ENCODE measurements at regions not wholly inside any gene's neighbourhood (a gene's known extent, or its start where the extent isn't known, plus 50 kb on each side); places are given as distances from the start of the nearest gene placed in this dataset.

DNA sequence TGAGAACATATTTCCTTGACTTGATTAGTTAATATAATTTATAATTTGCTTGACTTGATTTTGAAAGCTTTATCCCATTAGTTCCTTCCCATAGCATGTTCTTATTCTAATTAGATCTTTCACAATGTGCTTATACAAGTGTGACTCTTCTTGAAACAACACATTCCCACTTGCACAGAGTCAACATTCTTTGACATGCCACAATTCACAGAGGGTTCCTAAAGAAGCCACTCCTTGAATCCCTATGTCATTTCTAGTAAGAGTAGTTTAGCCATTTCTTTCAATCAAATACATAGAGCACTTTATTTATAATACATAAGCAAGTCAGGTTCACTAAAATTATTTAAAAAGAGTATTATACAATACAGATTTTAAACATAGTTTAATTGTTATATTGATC lies 228.9 kb upstream of the GRID2 start:
- H3K27me3 ChIP-seq: no peaks in the 10 kb centered on the region
- no peak overlapping the region for H3K27ac ChIP-seq
- no peak for DNase-seq

DNA sequence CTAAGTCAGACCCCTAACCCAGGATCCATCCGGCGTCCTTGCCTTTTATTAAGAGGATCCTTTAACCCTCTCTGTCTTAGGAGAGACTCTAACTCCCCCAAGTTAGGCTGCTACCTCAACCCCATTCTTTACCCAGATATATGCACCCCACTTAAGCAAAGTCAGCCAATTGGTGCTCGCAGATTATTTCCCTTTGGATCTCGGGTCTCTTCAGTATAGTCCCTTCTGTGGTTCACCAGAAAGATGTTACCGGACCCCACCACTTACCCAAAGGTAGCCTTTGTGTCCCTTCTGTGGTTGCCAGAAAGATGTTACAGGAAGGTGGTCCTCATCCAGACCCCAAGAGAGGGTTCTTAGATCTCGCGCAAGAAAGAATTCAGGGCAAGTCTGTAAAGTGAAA lies 212.9 kb upstream of the GRID2 start:
- Histone ChIP-seq H3K4me1 (no peaks in the 10 kb centered on the region), H3K36me3 (no peaks in the 10 kb centered on the region), H3K9me3 (replicated peaks) (no peaks in the 10 kb centered on the region), H3K27ac (no peak overlapping the region), H3K4me3 (peak overlapping the region; percentile 24), H3K27me3 (no peaks in the 10 kb centered on the region)
- DNase-seq: no peak

More for the DNA sequence above, 228.9 kb upstream of the GRID2 start:
- Histone ChIP-seq H3K36me3 (no peaks in the 10 kb centered on the region), H3K9me3 (replicated peaks) (no peaks in the 10 kb centered on the region), H3K4me3 (no peak overlapping the region), H3K4me1 (no peaks in the 10 kb centered on the region)

DNA sequence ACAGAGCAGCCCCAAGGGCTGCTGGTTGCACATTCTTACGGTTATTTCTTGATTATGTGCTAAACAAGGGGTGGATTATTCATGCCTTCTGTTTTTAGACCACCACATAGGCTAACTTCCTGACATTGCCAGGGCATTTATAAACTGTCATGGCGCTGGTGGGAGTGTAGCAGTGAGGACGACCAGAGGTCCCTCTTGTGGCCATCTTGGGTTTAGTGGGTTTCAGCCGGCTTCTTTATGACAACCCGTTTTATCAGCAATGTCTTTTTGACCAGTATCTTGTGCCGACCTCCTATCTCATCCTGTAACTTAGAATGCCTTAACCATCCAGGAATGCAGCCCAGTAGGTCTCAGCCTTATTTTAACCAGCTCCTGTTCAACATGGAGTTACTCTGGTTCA lies 212.4 kb upstream of the GRID2 start:
- Histone ChIP-seq H3K27me3 (no peaks in the 10 kb centered on the region), H3K36me3 (no peaks in the 10 kb centered on the region), H3K9me3 (replicated peaks) (no peaks in the 10 kb centered on the region), H3K27ac (no peak overlapping the region), H3K4me1 (no peaks in the 10 kb centered on the region), H3K4me3 (peak overlapping the region; percentile 24)
- peak; percentile 45 to 69 for DNase-seq

DNA sequence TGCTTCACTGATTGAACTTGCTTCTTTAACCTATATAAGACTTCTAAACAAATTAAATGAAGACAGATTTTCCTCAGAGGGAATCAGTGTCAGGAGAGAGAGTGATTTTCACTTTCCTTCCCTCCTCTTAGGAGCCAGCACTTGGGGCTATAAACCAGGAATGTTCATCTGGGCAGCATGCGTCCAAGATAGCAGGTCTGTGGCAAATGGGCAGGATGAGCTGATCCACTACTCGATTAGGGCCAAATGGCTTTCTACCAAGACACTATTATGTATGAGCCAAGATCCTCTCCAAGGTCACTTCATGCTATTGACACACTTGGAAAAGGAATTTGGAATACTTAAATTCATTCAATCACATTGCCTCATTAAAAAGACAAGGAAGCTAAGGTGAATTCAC lies 203.9 kb upstream of the GRID2 start:
- Histone ChIP-seq H3K27me3 (no peaks in the 10 kb centered on the region), H3K4me3 (no peak overlapping the region), H3K9me3 (replicated peaks) (no peaks in the 10 kb centered on the region), H3K4me1 (no peaks in the 10 kb centered on the region), H3K27ac (no peak overlapping the region), H3K36me3 (no peaks in the 10 kb centered on the region)
- DNase-seq: no peak

DNA sequence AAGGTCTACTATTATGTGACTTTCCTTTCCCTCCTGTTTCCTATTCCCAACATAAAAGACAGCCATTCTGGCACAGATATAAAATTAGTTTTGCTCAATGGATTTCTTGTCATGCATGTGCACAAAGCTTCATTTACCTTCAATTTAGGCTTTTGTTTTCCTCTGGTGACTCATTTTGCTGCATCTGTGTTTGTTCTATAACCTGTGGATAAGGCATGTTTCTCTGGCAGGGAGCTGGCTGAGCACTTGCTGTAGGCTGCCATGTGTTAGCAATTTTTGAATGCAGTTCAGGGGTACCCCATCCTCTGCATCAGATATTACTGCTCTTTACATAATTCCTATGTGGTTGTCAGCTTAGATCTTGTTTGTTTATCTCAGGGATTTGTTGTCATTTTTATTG lies 202.8 kb upstream of the GRID2 start:
- Histone ChIP-seq H3K9me3 (replicated peaks) (no peaks in the 10 kb centered on the region), H3K27me3 (no peaks in the 10 kb centered on the region), H3K4me1 (no peaks in the 10 kb centered on the region), H3K36me3 (no peaks in the 10 kb centered on the region), H3K4me3 (no peak overlapping the region), H3K27ac (no peak overlapping the region)
- DNase-seq: no peak

DNA sequence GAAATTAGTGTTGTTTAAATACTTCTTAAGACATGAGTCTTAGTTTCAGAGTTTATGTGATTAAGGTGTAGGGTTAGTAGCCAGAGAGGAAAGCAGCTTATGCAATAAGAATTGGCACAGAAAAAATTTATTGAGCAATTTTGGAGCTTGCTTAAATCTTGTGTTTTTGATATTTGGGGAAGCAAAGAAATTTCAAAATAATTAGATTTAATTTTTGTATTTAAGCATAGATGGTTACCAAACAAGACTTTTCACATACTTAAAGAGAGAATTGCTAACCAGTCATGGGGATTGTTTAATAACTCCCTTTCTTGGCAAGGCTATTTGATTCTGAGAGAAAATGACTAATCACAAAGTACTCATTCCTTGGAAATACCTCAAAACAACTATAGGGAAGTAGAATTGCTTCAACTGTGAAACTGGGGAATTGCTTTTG lies 202.0 kb upstream of the GRID2 start:
- DNase-seq: no peak
- Histone ChIP-seq H3K36me3 (no peaks in the 10 kb centered on the region), H3K9me3 (replicated peaks) (no peaks in the 10 kb centered on the region), H3K27ac (no peak overlapping the region), H3K4me1 (no peaks in the 10 kb centered on the region), H3K4me3 (no peak overlapping the region), H3K27me3 (no peaks in the 10 kb centered on the region)

DNA sequence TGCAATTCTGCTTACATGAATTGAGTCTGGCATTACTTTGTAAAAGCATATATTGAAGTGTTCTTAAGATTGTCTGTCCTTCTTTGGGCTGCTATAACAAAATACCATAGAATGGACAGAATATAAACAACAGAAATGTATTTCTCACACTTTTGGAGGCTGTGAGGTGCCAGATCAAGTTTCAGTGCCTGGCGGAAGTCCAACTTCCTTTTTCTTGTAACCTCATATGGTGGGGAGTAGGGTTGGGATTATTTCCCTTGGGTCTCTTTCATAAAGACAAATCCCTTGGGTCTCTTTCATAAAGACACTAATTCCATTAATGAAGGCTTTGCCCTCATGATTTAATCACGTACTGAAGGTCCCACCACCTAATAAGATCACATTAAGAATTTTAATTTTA lies 199.3 kb upstream of the GRID2 start:
- H3K4me1 ChIP-seq: no peaks in the 10 kb centered on the region
- H3K9me3 ChIP-seq (replicated peaks): no peaks in the 10 kb centered on the region
- H3K27ac ChIP-seq: no peak overlapping the region
- H3K4me3 ChIP-seq: no peak overlapping the region
- peak in 1 of 2 experiments; percentile 42 for DNase-seq
- no peaks in the 10 kb centered on the region for H3K27me3 ChIP-seq
- H3K36me3 ChIP-seq: no peaks in the 10 kb centered on the region

DNA sequence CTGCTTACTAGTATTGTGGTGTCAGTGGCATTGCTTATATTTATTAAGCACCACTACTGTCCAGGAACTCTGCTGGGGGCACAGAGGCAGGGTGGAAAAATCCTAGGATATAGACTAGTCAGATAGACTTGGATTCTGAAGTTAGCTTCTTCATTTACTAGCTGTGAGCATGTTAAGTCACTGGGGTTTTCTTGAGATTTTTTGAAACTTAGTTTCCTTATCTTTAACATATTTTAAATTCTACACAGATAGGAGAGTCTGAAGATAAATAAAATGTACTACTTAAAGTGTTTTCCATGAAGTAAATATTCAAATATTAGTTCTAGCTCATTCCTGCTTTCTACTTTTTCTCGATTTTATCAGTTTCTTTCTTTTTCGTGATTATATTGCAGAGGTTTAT lies 196.9 kb upstream of the GRID2 start:
- H3K9me3 ChIP-seq (replicated peaks): no peaks in the 10 kb centered on the region
- H3K36me3 ChIP-seq: no peaks in the 10 kb centered on the region
- no peaks in the 10 kb centered on the region for H3K27me3 ChIP-seq
- no peaks in the 10 kb centered on the region for H3K4me1 ChIP-seq
- no peak overlapping the region for H3K4me3 ChIP-seq
- H3K27ac ChIP-seq: no peak overlapping the region
- no peak for DNase-seq

DNA sequence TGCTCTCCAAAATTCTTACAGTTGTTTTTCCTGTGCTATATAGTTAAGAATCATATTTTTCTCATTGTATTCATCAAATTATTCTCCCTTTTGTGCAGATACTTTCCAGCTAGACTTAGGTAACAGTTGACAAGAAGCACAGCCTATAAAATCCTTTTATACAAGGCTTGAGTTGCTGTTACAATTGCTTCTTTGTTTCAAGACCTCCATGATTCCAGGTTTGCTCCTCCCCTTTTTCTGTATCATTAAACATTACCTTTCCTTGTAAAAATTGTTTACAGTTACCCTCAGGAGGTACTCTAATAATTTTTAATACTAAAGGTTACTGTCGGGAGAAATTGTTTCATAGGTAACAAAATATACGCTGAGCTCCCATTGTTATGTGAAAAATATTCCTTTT lies 192.3 kb upstream of the GRID2 start:
- Histone ChIP-seq H3K4me1 (no peaks in the 10 kb centered on the region), H3K36me3 (no peaks in the 10 kb centered on the region), H3K27ac (no peak overlapping the region), H3K9me3 (replicated peaks) (no peaks in the 10 kb centered on the region), H3K4me3 (no peak overlapping the region), H3K27me3 (no peaks in the 10 kb centered on the region)
- no peak for DNase-seq

DNA sequence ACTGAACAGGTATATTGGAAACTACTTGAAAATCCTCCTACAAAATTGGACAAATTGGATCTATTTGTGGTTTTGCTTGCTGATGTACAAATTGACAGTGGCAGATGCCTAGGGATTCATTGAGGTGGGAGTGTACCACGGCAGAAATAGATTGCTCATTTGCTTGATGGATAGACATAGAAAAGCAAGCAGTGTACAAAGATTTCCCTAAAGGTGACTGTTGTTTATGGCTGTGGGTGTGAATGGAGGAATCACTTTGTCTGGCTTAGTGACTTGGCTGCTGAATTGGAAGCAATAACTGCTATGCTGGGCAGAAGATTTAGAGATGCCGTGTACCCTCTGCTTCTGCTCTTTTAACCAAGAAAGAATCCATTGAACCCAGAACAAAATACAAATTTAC lies 191.0 kb upstream of the GRID2 start:
- Histone ChIP-seq H3K9me3 (replicated peaks) (no peaks in the 10 kb centered on the region), H3K27me3 (no peaks in the 10 kb centered on the region), H3K27ac (no peak overlapping the region), H3K36me3 (no peaks in the 10 kb centered on the region), H3K4me1 (no peaks in the 10 kb centered on the region), H3K4me3 (no peak overlapping the region)
- DNase-seq: no peak

DNA sequence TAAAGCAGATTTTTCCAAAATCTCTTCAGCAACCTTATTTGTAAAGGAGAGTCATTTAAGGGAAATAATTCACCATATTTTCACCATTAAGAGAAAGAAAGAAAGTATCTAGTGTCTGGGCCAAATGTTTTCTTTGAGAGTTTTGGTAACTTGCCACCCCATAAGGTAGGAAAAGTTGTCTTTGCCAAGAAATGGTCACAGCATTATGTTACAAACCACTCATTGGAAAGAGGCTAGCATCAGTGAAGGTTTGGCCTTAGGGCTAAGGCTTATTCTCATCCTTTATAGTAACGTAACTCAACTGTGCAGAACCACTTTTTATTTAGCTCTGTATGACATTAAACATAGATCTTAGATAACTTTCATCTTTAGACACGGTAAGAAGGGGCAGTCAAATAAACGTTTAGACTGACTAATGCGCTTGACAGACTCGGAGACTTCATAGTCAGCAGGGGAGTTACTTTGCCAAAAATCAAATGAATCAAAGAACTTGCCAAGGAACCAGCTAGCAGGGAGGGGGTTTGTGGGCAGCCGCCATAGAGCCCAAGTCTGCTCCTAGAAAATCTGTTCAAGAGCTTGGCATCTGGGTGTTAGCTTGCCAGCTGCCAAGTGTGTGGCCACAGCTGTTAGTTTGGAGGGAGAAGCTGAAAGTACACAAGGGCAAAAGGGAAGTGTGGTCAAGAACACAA lies 182.8 kb upstream of the GRID2 start:
- H3K9me3 ChIP-seq (replicated peaks): no peaks in the 10 kb centered on the region
- peak; percentile 42 to 64 for DNase-seq
- H3K27me3 ChIP-seq: 0 out of 2 replicates have a peak, but pooled peaks cover 4% of the 10 kb centered on the region
- no peak overlapping the region for H3K27ac ChIP-seq
- peaks cover 8% of the 10 kb centered on the region; the same call in 1 of the 2 replicates for H3K4me1 ChIP-seq
- H3K36me3 ChIP-seq: no peaks in the 10 kb centered on the region
- no peak overlapping the region for H3K4me3 ChIP-seq

DNA sequence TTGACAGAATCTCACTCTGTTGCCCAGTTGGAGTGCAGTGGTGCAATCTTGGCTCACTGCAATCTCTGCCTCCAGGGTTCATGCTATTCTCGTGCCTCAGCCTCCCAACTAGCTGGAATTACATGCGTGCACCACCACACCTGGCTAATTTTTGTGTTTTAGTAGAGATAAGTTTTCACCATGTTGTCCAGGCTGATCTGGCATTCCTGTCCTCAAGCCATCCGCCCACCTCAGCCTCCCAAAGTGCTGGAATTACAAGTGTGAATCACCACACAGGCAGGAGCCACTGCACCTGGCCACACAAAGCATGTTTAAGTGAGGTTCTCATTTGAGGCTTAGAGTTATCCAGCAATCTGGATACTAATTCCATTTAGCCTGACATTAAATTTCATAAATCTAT lies 180.9 kb upstream of the GRID2 start:
- H3K36me3 ChIP-seq: no peaks in the 10 kb centered on the region
- 0 out of 2 replicates have a peak, but pooled peaks cover 4% of the 10 kb centered on the region for H3K27me3 ChIP-seq
- H3K9me3 ChIP-seq (replicated peaks): no peaks in the 10 kb centered on the region
- peaks cover 8% of the 10 kb centered on the region; the same call in 1 of the 2 replicates for H3K4me1 ChIP-seq
- H3K4me3 ChIP-seq: no peak overlapping the region
- no peak overlapping the region for H3K27ac ChIP-seq
- DNase-seq: no peak

DNA sequence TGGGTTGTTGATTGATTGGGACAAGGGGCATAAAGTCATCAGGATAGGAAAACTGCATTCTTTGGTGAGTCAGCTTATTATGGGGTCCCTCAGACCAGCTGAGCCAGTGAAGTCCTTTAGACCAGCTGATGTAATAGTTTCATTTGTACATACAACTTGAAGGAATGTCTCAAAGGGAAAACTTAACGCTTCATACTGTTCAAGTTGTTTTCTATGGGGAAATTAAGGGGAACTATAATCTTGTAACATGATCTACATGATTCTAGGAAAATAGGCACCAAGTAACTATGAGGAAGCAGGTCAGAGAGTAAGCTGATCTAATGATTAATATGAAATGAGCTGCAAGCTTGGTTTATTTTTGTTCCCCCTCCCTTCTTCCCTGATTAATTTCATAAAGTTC lies 175.1 kb upstream of the GRID2 start:
- peaks cover 4% of the 10 kb centered on the region; the same call in 1 of the 2 replicates for H3K4me1 ChIP-seq
- H3K27me3 ChIP-seq: 0 out of 2 replicates have a peak, but pooled peaks cover 4% of the 10 kb centered on the region
- H3K9me3 ChIP-seq (replicated peaks): no peaks in the 10 kb centered on the region
- H3K4me3 ChIP-seq: no peak overlapping the region
- no peak overlapping the region for H3K27ac ChIP-seq
- DNase-seq: no peak
- no peaks in the 10 kb centered on the region for H3K36me3 ChIP-seq

DNA sequence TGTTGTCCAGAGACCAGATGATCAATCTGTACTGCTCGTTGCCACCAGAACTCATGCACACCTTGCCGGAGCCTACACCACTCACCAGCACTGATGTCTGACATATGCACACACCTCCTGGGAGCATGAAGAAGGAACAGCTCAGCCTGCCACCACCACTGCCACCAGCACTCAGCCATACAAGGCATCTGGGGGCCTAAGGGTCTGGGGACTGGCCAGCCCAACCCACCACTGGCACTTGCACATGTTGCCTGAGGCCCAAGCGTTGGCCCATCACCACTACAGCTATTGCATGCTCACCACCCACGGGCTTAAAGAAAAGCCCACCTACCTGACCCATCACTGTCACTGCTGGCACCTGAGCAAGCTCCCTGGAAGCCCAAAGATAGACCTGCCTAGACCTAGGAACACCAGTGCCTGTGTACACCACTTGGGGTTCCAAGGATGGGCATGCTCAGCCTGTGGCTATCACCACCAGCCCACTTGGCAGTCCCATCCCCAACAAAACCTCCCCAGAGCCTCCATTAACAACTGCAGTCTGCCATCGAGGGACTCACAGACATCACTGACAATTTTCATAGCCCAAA lies 174.3 kb upstream of the GRID2 start:
- peaks cover 4% of the 10 kb centered on the region; the same call in 1 of the 2 replicates for H3K4me1 ChIP-seq
- H3K36me3 ChIP-seq: no peaks in the 10 kb centered on the region
- H3K9me3 ChIP-seq (replicated peaks): no peaks in the 10 kb centered on the region
- no peaks in the 10 kb centered on the region for H3K27me3 ChIP-seq
- H3K27ac ChIP-seq: no peak overlapping the region
- no peak for DNase-seq
- H3K4me3 ChIP-seq: no peak overlapping the region

DNA sequence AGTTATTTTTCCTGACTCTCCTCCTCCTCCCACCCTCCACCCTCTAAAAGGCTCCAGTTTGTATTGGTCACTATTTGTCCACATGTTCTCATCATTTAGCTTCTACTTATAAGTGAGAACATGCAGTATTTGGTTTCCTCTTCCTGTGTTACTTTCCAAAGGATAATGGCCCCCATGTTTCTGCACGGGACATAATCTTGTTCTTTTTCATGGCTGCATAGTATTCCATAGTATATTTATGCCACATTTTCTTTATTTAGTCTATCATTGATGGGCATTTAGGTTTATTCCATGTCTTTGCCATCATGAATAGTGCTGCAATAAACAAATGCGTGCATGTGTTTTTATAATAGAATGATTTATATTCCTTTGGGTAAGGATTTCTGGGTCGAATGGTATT lies 167.3 kb upstream of the GRID2 start:
- H3K9me3 ChIP-seq (replicated peaks): 0 out of 2 replicates have a peak, but pooled peaks cover 4% of the 10 kb centered on the region
- no peak for DNase-seq
- no peaks in the 10 kb centered on the region for H3K36me3 ChIP-seq
- no peak overlapping the region for H3K4me3 ChIP-seq
- H3K4me1 ChIP-seq: no peaks in the 10 kb centered on the region
- H3K27me3 ChIP-seq: no peaks in the 10 kb centered on the region
- no peak overlapping the region for H3K27ac ChIP-seq

DNA sequence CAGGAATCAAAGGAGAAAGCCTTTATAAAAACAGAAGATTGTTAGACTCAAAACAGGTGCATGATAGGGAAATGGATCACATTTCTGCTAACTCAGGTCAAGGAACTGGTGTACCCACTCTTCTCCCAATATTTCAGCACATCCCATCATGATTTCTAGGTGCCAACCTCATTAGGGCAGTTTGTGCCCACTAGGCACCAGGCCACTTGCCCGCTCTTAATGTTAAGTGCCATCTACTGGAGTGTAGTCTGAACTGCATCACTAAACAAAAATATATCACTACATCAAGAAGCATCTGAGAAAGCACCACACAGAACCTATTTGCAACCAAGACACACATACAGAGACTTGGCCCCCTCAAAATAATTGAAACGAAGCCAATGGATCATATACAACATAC lies 140.4 kb upstream of the GRID2 start:
- no peaks in the 10 kb centered on the region for H3K9me3 ChIP-seq (replicated peaks)
- DNase-seq: peak in 1 of 2 experiments; percentile 31
- no peaks in the 10 kb centered on the region for H3K36me3 ChIP-seq
- H3K27ac ChIP-seq: no peak overlapping the region
- H3K27me3 ChIP-seq: no peaks in the 10 kb centered on the region
- no peaks in the 10 kb centered on the region for H3K4me1 ChIP-seq
- no peak overlapping the region for H3K4me3 ChIP-seq
